OCI-LY7 (cell line): ENCODE measurements at regions not wholly inside any gene's neighbourhood (a gene's known extent, or its start where the extent isn't known, plus 50 kb on each side); places are given as distances from the start of the nearest gene placed in this dataset.
"Not testable (repeated sequence)": the region's sequence is repeated elsewhere in the genome, so short reads cannot be mapped to it uniquely, and the experiment has no call there.

Experiments used
- BruUV-seq: library from RNA; stranded (reverse); fragments of 400-500 nt; replicated peaks from 2 replicates; lab custom pipeline; 2021; lab: Mats Ljungman, UMichigan
- CTCF ChIA-PET: fragments of 300-600 bp; sonication (Branson Sonifier 250); formaldehyde crosslinking; loops from one replicate; lab custom pipeline; 2022; ENCODE audit warnings: antibody characterized with exemption; ENCODE audit not compliant: unreplicated experiment; lab: Charles Lee
- POLR2A ChIA-PET: fragments of 300-600 bp; sonication (Branson Sonifier 250); formaldehyde crosslinking; loops from one replicate; lab custom pipeline; 2022; ENCODE audit warnings: antibody characterized with exemption; lab: Charles Lee
- DNase-seq: peaks from one replicate; pipeline ENCODE4 v3.0.0-alpha.2; 2015; ENCODE audit warnings: low spot score
- H2AFZ ChIP-seq: fragments of 200-600 bp; sonication (generic), shearing (Covaris generic); 2 replicates; pipeline ENCODE4 v1.6.1; 2014; ENCODE audit warnings: mild to moderate bottlenecking, antibody characterized with exemption, low read length, moderate library complexity
- H3K27ac ChIP-seq: fragments of 200-600 bp; sonication (generic); 2 replicates; pipeline ENCODE4 v1.5.1; 2014; ENCODE audit warnings: mixed run types, low read depth, mild to moderate bottlenecking, moderate library complexity, low read length, inconsistent platforms; ENCODE audit not compliant: poor library complexity, severe bottlenecking
- H3K36me3 ChIP-seq: fragments of 200-600 bp; sonication (generic); 2 replicates; pipeline ENCODE4 v1.6.1; 2014; ENCODE audit warnings: mild to moderate bottlenecking, antibody characterized with exemption, low read length, moderate library complexity, mixed read lengths; ENCODE audit not compliant: insufficient read depth
- H3K4me1 ChIP-seq: fragments of 200-600 bp; sonication (generic); 2 replicates; pipeline ENCODE4 v1.5.1; 2014; ENCODE audit warnings: mild to moderate bottlenecking, low read length; ENCODE audit not compliant: insufficient read depth, poor library complexity, severe bottlenecking
- H3K4me2 ChIP-seq: fragments of 200-600 bp; sonication (generic); 2 replicates; pipeline ENCODE4 v1.6.1; 2014; ENCODE audit warnings: mild to moderate bottlenecking, low read length
- H3K4me3 ChIP-seq: fragments of 200-600 bp; sonication (generic); 2 replicates; pipeline ENCODE4 v1.5.1; 2014; ENCODE audit warnings: mild to moderate bottlenecking, low read depth, low read length; ENCODE audit not compliant: poor library complexity, severe bottlenecking
- H3K79me2 ChIP-seq: fragments of 200-600 bp; sonication (generic); 2 replicates; pipeline ENCODE4 v1.6.1; 2016; ENCODE audit warnings: low read depth, mild to moderate bottlenecking, low read length, moderate library complexity, mixed read lengths; ENCODE audit not compliant: insufficient read depth
- H3K9me2 ChIP-seq: fragments of 200-600 bp; sonication (generic); 2 replicates; pipeline ENCODE4 v1.6.1; 2016; ENCODE audit warnings: mild to moderate bottlenecking, low read length, mixed read lengths; ENCODE audit not compliant: insufficient read depth
- H3K9me3 ChIP-seq: fragments of 200-600 bp; sonication (generic); 2 replicates; pipeline ENCODE4 v1.6.1; 2014; ENCODE audit warnings: mild to moderate bottlenecking, mixed run types, low read length, mixed read lengths
- H4K20me1 ChIP-seq: fragments of 200-600 bp; sonication (generic); 2 replicates; pipeline ENCODE4 v1.6.1; 2014; ENCODE audit warnings: mild to moderate bottlenecking, antibody characterized with exemption, low read length, moderate library complexity, mixed read lengths; ENCODE audit not compliant: insufficient read depth
- EZH2phosphoT487 ChIP-seq: fragments of 200-600 bp; sonication (generic); IDR thresholded peaks from 2 replicates; pipeline ENCODE4 v1.6.1; 2018; ENCODE audit warnings: low read depth, borderline replicate concordance, mild to moderate bottlenecking, mixed run types, antibody characterized with exemption, low read length, moderate library complexity, mixed read lengths
- intact Hi-C: fragments of 100-400 bp; cut with micrococcal nuclease; formaldehyde crosslinking; loops from one replicate; pipeline ENCODE4 v1.10.0; 2022; ENCODE audit not compliant: unreplicated experiment
- TF ChIP-seq, protein P1 (sequence below): fragments of 200-600 bp; sonication (generic); conservative IDR thresholded peaks from 2 replicates; pipeline ENCODE4 v1.5.1; 2014; ENCODE audit warnings: mild to moderate bottlenecking, antibody characterized with exemption, low read length, moderate library complexity, mixed read lengths

DNA sequence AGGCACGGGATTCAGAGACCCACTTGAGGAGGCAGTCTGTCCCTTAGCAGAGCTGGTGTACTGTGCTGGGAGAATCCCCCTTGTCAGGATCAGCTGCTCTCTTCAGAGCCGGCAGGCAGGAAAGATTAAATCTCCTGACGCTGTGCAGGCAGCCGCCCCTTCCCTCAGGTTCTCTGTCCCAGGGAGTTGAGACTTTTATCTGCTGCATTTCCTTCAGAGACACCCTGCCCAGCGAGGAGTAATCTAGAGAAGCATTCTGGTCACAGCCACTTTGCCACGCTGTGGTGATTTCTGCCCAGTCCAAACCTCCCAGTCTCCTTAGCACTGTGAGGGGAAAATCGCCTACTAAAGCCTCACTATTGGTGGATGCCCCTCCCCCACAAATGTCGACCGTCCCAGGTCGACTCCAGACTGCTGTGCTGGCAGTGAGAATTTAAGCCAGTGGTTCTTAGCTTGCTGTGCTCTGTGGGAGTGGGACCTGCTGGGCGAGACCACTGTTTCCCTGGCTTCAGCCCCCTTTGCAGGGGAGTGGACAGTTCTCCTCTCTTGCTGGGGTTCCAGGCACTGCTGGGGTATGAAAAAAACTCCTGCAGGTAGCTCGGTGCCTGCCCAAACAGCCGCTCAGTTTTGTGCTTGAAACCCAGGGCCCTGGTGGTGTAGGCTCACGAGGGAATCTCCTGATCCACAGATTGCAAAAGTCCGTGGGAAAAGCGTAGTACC lies 265.4 kb downstream of the ZWINT start:
- TF ChIP-seq, protein P1, sequence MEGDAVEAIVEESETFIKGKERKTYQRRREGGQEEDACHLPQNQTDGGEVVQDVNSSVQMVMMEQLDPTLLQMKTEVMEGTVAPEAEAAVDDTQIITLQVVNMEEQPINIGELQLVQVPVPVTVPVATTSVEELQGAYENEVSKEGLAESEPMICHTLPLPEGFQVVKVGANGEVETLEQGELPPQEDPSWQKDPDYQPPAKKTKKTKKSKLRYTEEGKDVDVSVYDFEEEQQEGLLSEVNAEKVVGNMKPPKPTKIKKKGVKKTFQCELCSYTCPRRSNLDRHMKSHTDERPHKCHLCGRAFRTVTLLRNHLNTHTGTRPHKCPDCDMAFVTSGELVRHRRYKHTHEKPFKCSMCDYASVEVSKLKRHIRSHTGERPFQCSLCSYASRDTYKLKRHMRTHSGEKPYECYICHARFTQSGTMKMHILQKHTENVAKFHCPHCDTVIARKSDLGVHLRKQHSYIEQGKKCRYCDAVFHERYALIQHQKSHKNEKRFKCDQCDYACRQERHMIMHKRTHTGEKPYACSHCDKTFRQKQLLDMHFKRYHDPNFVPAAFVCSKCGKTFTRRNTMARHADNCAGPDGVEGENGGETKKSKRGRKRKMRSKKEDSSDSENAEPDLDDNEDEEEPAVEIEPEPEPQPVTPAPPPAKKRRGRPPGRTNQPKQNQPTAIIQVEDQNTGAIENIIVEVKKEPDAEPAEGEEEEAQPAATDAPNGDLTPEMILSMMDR = no peak
- no peak for TF ChIP-seq EZH2phosphoT487
- ChIA-PET POLR2A (no interaction called here), CTCF (no interaction called here)
- Histone ChIP-seq H3K4me3 (no peak overlapping the region), H3K4me1 (no peaks in the 10 kb centered on the region), H3K9me3 (no peaks in the 10 kb centered on the region), H3K79me2 (no peaks in the 10 kb centered on the region), H4K20me1 (no peaks in the 10 kb centered on the region), H3K9me2 (no peaks in the 10 kb centered on the region), H3K4me2 (no peak overlapping the region), H3K36me3 (no peaks in the 10 kb centered on the region), H3K27ac (no peak overlapping the region), H2AFZ (no peak overlapping the region)
- BruUV-seq = no TSS peak
- intact Hi-C loops = no loop called here
- no peak for DNase-seq

DNA sequence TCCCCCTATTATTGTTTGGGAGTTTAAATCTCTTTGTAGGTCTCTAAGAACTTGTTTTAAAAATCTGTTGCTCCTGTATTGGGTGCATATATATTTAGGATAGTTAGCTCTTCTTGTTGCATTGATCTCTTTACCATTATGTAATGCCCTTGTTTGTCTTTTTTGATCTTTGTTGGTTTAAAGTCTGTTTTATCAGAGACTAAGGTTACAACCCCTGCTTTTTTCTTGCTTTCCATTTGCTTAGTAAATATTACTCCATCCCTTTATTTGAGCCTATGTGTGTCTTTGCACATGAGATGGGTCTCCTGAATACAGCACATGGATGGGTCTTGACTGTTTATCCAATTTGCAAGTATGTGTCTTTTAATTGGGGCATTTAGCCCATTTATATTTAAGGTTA lies 267.4 kb downstream of the ZWINT start:
- H3K27ac ChIP-seq, H3K9me3 ChIP-seq, H3K9me2 ChIP-seq, BruUV-seq, CTCF ChIA-PET, H3K36me3 ChIP-seq, H2AFZ ChIP-seq, DNase-seq, intact Hi-C loops, H3K4me3 ChIP-seq, POLR2A ChIA-PET, H3K4me2 ChIP-seq, H4K20me1 ChIP-seq, H3K79me2 ChIP-seq, H3K4me1 ChIP-seq: not testable (repeated sequence)

DNA sequence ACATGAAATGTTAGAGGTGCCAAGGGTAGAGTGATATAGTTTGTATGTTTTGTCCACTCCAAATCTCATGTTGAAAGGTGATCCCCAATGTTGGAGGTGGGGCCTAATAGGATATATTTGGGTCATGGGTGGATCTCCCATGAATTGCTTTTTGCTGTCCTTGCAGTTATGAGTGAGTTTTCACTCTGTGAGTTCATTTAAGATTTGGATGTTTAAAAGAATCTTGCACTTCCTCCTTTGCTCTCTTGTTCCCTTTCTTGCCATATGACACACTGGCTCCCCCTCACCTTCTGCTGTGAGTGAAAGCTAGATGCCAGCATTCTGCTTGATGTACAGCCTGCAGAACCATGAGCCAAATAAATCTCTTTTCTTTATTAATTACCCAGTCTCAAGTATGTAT lies 269.2 kb downstream of the ZWINT start:
- Histone ChIP-seq H3K4me3 (no peak overlapping the region), H2AFZ (no peak overlapping the region), H3K4me2 (no peak overlapping the region), H3K79me2 (no peaks in the 10 kb centered on the region), H4K20me1 (no peaks in the 10 kb centered on the region), H3K4me1 (no peaks in the 10 kb centered on the region), H3K9me3 (no peaks in the 10 kb centered on the region), H3K9me2 (no peaks in the 10 kb centered on the region), H3K36me3 (no peaks in the 10 kb centered on the region), H3K27ac (no peak overlapping the region)
- no TSS peak for BruUV-seq
- intact Hi-C loops = no loop called here
- POLR2A ChIA-PET = no interaction called here
- DNase-seq = no peak
- CTCF ChIA-PET = no interaction called here
- TF ChIP-seq, protein P1 = no peak
- no peak for TF ChIP-seq EZH2phosphoT487
